CD14-positive monocyte (primary cell): ENCODE measurements at regions not wholly inside any gene's neighbourhood (a gene's known extent, or its start where the extent isn't known, plus 50 kb on each side); places are given as distances from the start of the nearest gene placed in this dataset.

ENCODE experiments used
- DNase-seq, 3 donors: peaks; one replicate each; pipeline ENCODE4 v3.0.0-alpha.2; 2011 to 2022
- H2AFZ ChIP-seq: 2 replicates; pipeline ENCODE4 v1.6.0; 2012; ENCODE audit warnings: mild to moderate bottlenecking, low read depth, low read length, inconsistent platforms; ENCODE audit not compliant: insufficient read depth, poor library complexity, severe bottlenecking
- H3K27ac ChIP-seq, 2 donors: 1 replicate in 1 of 2; 2 replicates in 1 of 2; pipeline ENCODE4 v1.5.1; 2012 to 2013; ENCODE audit warnings: low read length in 2 of 2, control low read depth in 1 of 2, inconsistent platforms in 1 of 2, low read depth in 1 of 2, mild to moderate bottlenecking in 1 of 2
- H3K27me3 ChIP-seq, 2 donors: one replicate each; pipeline versions ENCODE4 v1.6.0 to v1.6.1; 2011 to 2013; ENCODE audit warnings: low read length in 2 of 2; ENCODE audit not compliant: control insufficient read depth in 2 of 2, insufficient read depth in 2 of 2
- H3K36me3 ChIP-seq, 2 donors: replicated peaks in 1 of 2; 1 replicate in 1 of 2; 2 replicates in 1 of 2; pipeline versions ENCODE4 v1.5.1 to v1.6.1; 2012 to 2013; ENCODE audit warnings: low read length in 2 of 2, control low read depth in 1 of 2, inconsistent platforms in 1 of 2, mild to moderate bottlenecking in 1 of 2; ENCODE audit not compliant: insufficient read depth in 2 of 2, control insufficient read depth in 1 of 2
- H3K4me1 ChIP-seq, 2 donors: 1 replicate in 1 of 2; 2 replicates in 1 of 2; pipeline versions ENCODE4 v1.5.1 to v1.6.1; 2012 to 2013; ENCODE audit warnings: low read length in 2 of 2, control low read depth in 1 of 2, inconsistent platforms in 1 of 2, mild to moderate bottlenecking in 1 of 2, moderate library complexity in 1 of 2; ENCODE audit not compliant: insufficient read depth in 2 of 2, control insufficient read depth in 1 of 2
- H3K4me2 ChIP-seq: replicated peaks from 2 replicates; pipeline ENCODE3; 2012; ENCODE audit warnings: low read length, moderate library complexity, mild to moderate bottlenecking; ENCODE audit not compliant: poor library complexity, severe bottlenecking; ENCODE audit errors: extremely low read depth
- H3K4me3 ChIP-seq, 3 experiments: fragments of 200-600 bp in 1 of 3; sonication (generic) in 1 of 3; replicated peaks in 1 of 3; 1 replicate in 2 of 3; 2 replicates in 1 of 3; pipeline ENCODE4 v1.5.1; 2011 to 2013; ENCODE audit warnings: low read length in 3 of 3, mild to moderate bottlenecking in 3 of 3, control low read depth in 2 of 3, low read depth in 2 of 3, inconsistent platforms in 1 of 3, moderate library complexity in 1 of 3
- H3K79me2 ChIP-seq: 2 replicates; pipeline ENCODE4 v1.6.0; 2012; ENCODE audit warnings: mild to moderate bottlenecking, control low read depth, inconsistent platforms, low read length, moderate library complexity; ENCODE audit not compliant: insufficient read depth
- H3K9ac ChIP-seq: 2 replicates; pipeline ENCODE4 v1.6.0; 2017; ENCODE audit warnings: low read length, mild to moderate bottlenecking; ENCODE audit not compliant: insufficient read depth, poor library complexity, severe bottlenecking
- H3K9me3 ChIP-seq, 2 donors: replicated peaks in 1 of 2; 1 replicate in 1 of 2; 2 replicates in 1 of 2; pipeline versions ENCODE4 v1.5.1 to v1.6.1; 2012 to 2013; ENCODE audit warnings: low read length in 2 of 2, control low read depth in 1 of 2; ENCODE audit not compliant: control insufficient read depth in 1 of 2, insufficient read depth in 1 of 2
- H4K20me1 ChIP-seq: 2 replicates; pipeline ENCODE4 v1.6.0; 2012; ENCODE audit warnings: mild to moderate bottlenecking, low read length, control low read depth, moderate library complexity; ENCODE audit not compliant: insufficient read depth
- H3K27ac Mint-ChIP-seq, 7 donors: one replicate each; pipeline ENCODE4 v1.8.0; 2020; ENCODE audit warnings: mild to moderate bottlenecking in 7 of 7, mixed read lengths in 7 of 7, moderate library complexity in 6 of 7, inconsistent platforms in 2 of 7
- H3K27me3 Mint-ChIP-seq, 3 donors: one replicate each; pipeline ENCODE4 v1.8.0; 2021 to 2022; ENCODE audit warnings: low read depth in 3 of 3, mild to moderate bottlenecking in 3 of 3, mixed read lengths in 3 of 3, moderate library complexity in 3 of 3, inconsistent platforms in 1 of 3
- H3K36me3 Mint-ChIP-seq, 2 donors: one replicate each; pipeline ENCODE4 v1.8.0; 2020; ENCODE audit warnings: mixed read lengths in 2 of 2, inconsistent platforms in 1 of 2, mild to moderate bottlenecking in 1 of 2
- H3K4me1 Mint-ChIP-seq: one replicate; pipeline ENCODE4 v1.8.0; 2020; ENCODE audit warnings: mild to moderate bottlenecking, mixed read lengths
- H3K4me3 Mint-ChIP-seq, 2 donors: one replicate each; pipeline ENCODE4 v1.8.0; 2020; ENCODE audit warnings: mild to moderate bottlenecking in 2 of 2, mixed read lengths in 2 of 2, moderate library complexity in 1 of 2
- H3K9me3 Mint-ChIP-seq, 7 donors: one replicate each; pipeline ENCODE4 v1.8.0; 2020 to 2022; ENCODE audit warnings: mixed read lengths in 7 of 7, mild to moderate bottlenecking in 6 of 7, moderate library complexity in 6 of 7, inconsistent platforms in 2 of 7
- CTCF ChIP-seq: fragments of 200-600 bp; IDR thresholded peaks from one replicate; pipeline ENCODE4 v1.8.0; 2022; ENCODE audit warnings: antibody characterized with exemption, mild to moderate bottlenecking
- WGBS: methylation state at CpG from one replicate; pipeline ENCODE4 v1.1.5; 2013; ENCODE audit warnings: missing lambda C conversion rate; ENCODE audit not compliant: insufficient coverage; 5-methylcytosine and 5-hydroxymethylcytosine counted together
- intact Hi-C, 2 donors: fragments of 100-400 bp; cut with micrococcal nuclease; formaldehyde crosslinking; loops; one replicate each; pipeline versions ENCODE4 v1.15.0 to v1.15.1; 2023

- no peak overlapping the region for H3K4me2 ChIP-seq
- Mint-ChIP-seq H3K4me1 (no peaks in the 10 kb centered on the region), H3K9me3 (no peaks in the 10 kb centered on the region), H3K27ac (no peak overlapping the region), H3K36me3 (no peaks in the 10 kb centered on the region), H3K4me3 (no peak overlapping the region), H3K27me3 (peaks cover 0 to 3% (median 1%) of the 10 kb centered on the region in 3 donors)
- H3K79me2 ChIP-seq: no peaks in the 10 kb centered on the region
- TF ChIP-seq CTCF: no peak
- DNase-seq: no peak
- H4K20me1 ChIP-seq: no peaks in the 10 kb centered on the region
- WGBS: 80% methylated on average over 1 of the region's 5 CpGs
- H2AFZ ChIP-seq: no peak overlapping the region
- no peak overlapping the region for H3K4me3 ChIP-seq
- H3K36me3 ChIP-seq: no peaks in the 10 kb centered on the region
- H3K27me3 ChIP-seq: no peaks in the 10 kb centered on the region
- no peak overlapping the region for H3K9ac ChIP-seq
- H3K9me3 ChIP-seq: no peaks in the 10 kb centered on the region
- no peak overlapping the region for H3K27ac ChIP-seq
- H3K4me1 ChIP-seq: no peaks in the 10 kb centered on the region
- intact Hi-C loops: no loop called here
These were observed 100.0 kb downstream of the MTERF1 start for GRCh38 chr7:91780521-91780920.

- Histone ChIP-seq H3K4me1 (no peaks in the 10 kb centered on the region), H3K9me3 (no peaks in the 10 kb centered on the region), H3K79me2 (no peaks in the 10 kb centered on the region), H4K20me1 (no peaks in the 10 kb centered on the region), H3K27me3 (no peaks in the 10 kb centered on the region), H3K9ac (no peak overlapping the region), H3K27ac (no peak overlapping the region), H3K36me3 (no peaks in the 10 kb centered on the region), H3K4me2 (no peak overlapping the region), H2AFZ (no peak overlapping the region), H3K4me3 (no peak overlapping the region)
- Mint-ChIP-seq H3K4me1 (no peaks in the 10 kb centered on the region), H3K27me3 (peaks cover 1 to 3% (median 2%) of the 10 kb centered on the region in 3 donors), H3K9me3 (no peaks in the 10 kb centered on the region), H3K27ac (no peak overlapping the region), H3K36me3 (no peaks in the 10 kb centered on the region), H3K4me3 (no peak overlapping the region)
- no peak for TF ChIP-seq CTCF
- no peak for DNase-seq
- no CpG with 5 or more reads among the region's 3 CpGs for WGBS
- intact Hi-C loops: no loop called here
These were observed 96.0 kb downstream of the MTERF1 start for GRCh38 chr7:91784469-91784868.
